ENCODE measurements at regions not wholly inside any gene's neighbourhood (a gene's known extent, or its start where the extent isn't known, plus 50 kb on each side); places are given as distances from the start of the nearest gene placed in this dataset.

DNA sequence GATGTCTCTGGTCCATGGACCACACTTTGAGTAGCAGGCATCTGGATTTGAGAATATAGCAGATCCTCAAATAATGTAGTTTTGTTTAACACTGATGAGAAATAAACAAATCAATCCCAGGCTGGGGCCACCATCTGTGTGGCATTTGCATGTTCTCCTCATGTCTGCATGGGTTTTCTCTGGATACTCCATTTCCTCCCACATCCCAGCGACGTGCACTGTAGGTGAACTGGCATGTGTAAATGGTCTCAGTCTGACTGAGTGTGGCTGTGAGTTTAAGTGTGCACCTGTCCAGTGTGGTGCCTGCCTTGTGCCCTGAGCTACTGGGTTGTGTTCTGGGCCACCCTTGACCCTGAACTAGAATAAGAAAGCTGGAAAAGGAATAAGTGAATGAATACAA lies 66.3 kb upstream of the NANOGP8 start:
- no peak for DNase-seq

DNA sequence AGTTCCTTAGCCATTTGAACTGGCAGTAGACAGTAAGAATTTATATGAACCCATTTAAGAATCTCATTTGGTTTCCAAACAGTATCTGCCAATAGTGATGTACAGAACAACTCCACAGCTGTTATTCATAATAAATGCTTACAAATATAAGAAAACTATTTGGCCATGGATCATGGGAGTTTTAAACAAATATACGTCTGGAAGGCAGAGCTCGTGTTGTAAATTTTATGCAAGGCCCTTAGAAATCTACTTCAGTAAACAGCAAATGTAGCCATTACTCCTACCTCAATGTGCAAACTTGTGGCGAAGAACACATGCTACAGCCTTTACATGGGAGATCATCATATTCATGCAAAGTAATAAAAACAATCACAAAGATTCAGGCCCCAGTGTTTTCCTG lies 65.3 kb upstream of the NANOGP8 start:
- no peak for DNase-seq

DNA sequence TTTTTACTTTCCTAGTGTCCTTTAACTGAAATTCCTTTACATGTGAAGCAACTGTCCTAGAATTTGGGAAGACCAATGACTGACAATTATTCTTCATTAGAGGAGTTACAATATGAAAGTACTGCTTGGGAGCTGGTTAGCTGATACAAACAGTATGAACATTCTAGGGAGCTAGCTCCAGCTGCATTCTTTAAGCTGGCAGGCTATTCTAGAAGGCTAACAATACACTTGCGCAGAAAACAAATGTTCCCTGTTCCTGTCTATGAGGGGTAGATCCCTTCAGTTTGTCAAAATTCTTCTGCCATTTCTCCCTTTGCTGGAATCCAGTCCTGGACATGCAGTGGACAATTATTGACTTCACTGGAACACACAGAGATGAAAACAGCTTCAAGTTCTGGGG lies 60.2 kb upstream of the NANOGP8 start:
- no peak for DNase-seq

GRCh38 chr15:35142578-35142977 lies 57.5 kb upstream of the NANOGP8 start:
- DNase-seq = no peak

- no peak for DNase-seq
Measured at GRCh38 chr15:35141743-35142471, 56.8 kb upstream of the NANOGP8 start.

DNA sequence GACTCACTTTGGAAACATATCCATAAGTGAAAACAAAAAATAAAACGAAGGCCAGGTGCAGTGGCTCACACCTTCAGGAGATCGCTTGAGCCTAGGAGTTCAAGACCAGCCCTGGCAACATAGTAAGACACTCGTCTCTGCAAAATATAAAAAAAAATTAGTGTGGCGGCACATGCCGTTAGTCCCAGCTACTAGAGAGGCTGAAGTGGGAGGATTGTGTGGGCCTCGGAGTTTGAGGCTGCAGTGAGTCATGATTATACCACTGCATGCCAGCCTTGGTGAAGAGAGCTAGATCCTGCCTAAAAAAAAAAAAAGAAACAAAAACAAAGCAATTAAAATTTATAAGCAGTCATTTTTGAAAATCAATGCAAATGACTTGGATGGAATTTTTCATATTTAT lies 54.7 kb upstream of the NANOGP8 start:
- no peak for DNase-seq

DNA sequence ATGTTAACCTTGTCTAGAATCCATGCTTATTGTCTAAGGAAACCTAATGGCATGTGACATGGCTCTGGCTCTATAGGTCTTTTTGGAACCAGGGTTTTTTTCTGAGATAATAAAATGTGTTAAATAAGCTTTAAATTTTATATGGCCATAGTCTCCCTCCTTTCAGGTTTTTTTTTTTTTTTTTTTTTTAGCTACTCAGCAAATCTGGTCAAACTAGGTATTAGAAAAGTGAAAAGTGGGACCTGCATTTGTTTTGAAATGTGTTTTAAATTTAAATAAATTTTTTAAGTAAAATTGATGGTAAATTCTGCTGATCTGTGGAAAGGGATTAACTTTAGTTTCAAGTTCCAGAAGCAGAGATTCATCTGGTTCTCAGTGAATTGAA lies 52.1 kb upstream of the NANOGP8 start:
- DNase-seq = no peak

- no peak for DNase-seq
Measured at GRCh38 chr15:35136321-35137189, 51.5 kb upstream of the NANOGP8 start.

Data from DMS53 (cell line).